Mucosa of descending colon (tissue), 3 donors: ENCODE measurements at regions not wholly inside any gene's neighbourhood (a gene's known extent, or its start where the extent isn't known, plus 50 kb on each side); places are given as distances from the start of the nearest gene placed in this dataset.
"Not testable (repeated sequence)": the region's sequence is repeated elsewhere in the genome, so short reads cannot be mapped to it uniquely, and the experiment has no call there.

Experiments
- ATAC-seq: fragments of 200-7000 bp; cut with Tn5 transposase; one replicate; pipeline ENCODE4 v1.9.1; 2020; ENCODE audit warnings: mild to moderate bottlenecking, moderate library complexity
- DNase-seq, 3 donors: peaks; one replicate each; pipeline ENCODE4 v3.0.0-alpha.2; 2020
- H3K36me3 ChIP-seq: fragments of 200-600 bp; one replicate; pipeline ENCODE4 v1.8.0; 2021; ENCODE audit warnings: low read depth, mild to moderate bottlenecking
- H3K4me1 ChIP-seq: fragments of 200-600 bp; one replicate; pipeline ENCODE4 v1.8.0; 2021; ENCODE audit warnings: low read depth, mild to moderate bottlenecking
- H3K4me3 ChIP-seq: fragments of 200-600 bp; one replicate; pipeline ENCODE4 v1.8.0; 2021; ENCODE audit warnings: mild to moderate bottlenecking
- H3K9me3 ChIP-seq: fragments of 200-600 bp; one replicate; pipeline ENCODE4 v1.8.0; 2021; ENCODE audit warnings: mild to moderate bottlenecking
- intact Hi-C, 2 donors: fragments of 100-400 bp; cut with DNase I in 1 of 2; cut with micrococcal nuclease in 1 of 2; formaldehyde crosslinking; loops; one replicate each; pipeline versions ENCODE4 v1.11.0 to v1.11.1; 2022; cut with DNase I, micrococcal nuclease
- TF ChIP-seq, protein P1 (sequence below): fragments of 200-600 bp; IDR thresholded peaks from one replicate; pipeline ENCODE4 v1.8.0; 2022; ENCODE audit warnings: antibody characterized with exemption, mild to moderate bottlenecking
- donor health status: DM: no; HTN: no; CAD: no; lungs with moderate emphysema.
- donor health status: DM: no; HTN: no; CAD: no.
- donor health status: DM: no; HTN: yes; CAD: no.

DNA sequence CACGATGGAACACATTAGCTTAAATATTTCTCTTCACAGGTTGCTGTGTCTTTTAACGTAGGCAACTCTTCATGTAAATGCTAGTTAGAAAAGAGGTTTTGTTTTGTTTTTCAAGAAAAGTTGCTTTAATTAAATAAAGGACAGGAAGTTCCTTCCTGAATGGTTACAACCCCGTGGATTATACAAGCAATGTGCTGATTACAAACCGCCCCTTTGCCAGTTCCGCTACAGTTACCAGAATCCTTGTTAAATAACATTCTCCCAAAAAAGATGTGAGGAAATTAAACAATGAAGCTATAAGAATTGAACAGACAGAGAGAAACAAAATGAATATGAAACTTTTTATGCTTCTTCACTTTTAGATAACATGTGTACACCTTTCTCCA is 75.1 kb downstream of the LYZL2 start:
- H3K36me3 ChIP-seq: no peaks in the 10 kb centered on the region
- peak; percentile 20 for ATAC-seq
- intact Hi-C loops: no loop called here
- H3K4me1 ChIP-seq: peaks cover 4% of the 10 kb centered on the region
- peak in 1 of 3 donors; percentile 27 for DNase-seq
- TF ChIP-seq, protein P1, sequence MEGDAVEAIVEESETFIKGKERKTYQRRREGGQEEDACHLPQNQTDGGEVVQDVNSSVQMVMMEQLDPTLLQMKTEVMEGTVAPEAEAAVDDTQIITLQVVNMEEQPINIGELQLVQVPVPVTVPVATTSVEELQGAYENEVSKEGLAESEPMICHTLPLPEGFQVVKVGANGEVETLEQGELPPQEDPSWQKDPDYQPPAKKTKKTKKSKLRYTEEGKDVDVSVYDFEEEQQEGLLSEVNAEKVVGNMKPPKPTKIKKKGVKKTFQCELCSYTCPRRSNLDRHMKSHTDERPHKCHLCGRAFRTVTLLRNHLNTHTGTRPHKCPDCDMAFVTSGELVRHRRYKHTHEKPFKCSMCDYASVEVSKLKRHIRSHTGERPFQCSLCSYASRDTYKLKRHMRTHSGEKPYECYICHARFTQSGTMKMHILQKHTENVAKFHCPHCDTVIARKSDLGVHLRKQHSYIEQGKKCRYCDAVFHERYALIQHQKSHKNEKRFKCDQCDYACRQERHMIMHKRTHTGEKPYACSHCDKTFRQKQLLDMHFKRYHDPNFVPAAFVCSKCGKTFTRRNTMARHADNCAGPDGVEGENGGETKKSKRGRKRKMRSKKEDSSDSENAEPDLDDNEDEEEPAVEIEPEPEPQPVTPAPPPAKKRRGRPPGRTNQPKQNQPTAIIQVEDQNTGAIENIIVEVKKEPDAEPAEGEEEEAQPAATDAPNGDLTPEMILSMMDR: no peak
- H3K9me3 ChIP-seq: no peaks in the 10 kb centered on the region
- H3K4me3 ChIP-seq: no peak overlapping the region

- Histone ChIP-seq H3K9me3 (no peaks in the 10 kb centered on the region), H3K4me3 (no peak overlapping the region), H3K36me3 (no peaks in the 10 kb centered on the region), H3K4me1 (peaks cover 4% of the 10 kb centered on the region)
- ATAC-seq: peak; percentile 98
- TF ChIP-seq, protein P1: no peak
- intact Hi-C loops: no loop called here
- DNase-seq: peak; percentile 80 to 88 (median 84)
These were observed 75.7 kb downstream of the LYZL2 start for GRCh38 chr10:30553626-30554439.

GRCh38 chr10:30553018-30553625 is 76.4 kb downstream of the LYZL2 start:
- H3K4me1 ChIP-seq: peaks cover 4% of the 10 kb centered on the region
- H3K9me3 ChIP-seq: no peaks in the 10 kb centered on the region
- TF ChIP-seq, protein P1: no peak
- H3K36me3 ChIP-seq: no peaks in the 10 kb centered on the region
- H3K4me3 ChIP-seq: no peak overlapping the region
- DNase-seq (no peak), ATAC-seq (no peak)
- intact Hi-C loops: no loop called here

DNA sequence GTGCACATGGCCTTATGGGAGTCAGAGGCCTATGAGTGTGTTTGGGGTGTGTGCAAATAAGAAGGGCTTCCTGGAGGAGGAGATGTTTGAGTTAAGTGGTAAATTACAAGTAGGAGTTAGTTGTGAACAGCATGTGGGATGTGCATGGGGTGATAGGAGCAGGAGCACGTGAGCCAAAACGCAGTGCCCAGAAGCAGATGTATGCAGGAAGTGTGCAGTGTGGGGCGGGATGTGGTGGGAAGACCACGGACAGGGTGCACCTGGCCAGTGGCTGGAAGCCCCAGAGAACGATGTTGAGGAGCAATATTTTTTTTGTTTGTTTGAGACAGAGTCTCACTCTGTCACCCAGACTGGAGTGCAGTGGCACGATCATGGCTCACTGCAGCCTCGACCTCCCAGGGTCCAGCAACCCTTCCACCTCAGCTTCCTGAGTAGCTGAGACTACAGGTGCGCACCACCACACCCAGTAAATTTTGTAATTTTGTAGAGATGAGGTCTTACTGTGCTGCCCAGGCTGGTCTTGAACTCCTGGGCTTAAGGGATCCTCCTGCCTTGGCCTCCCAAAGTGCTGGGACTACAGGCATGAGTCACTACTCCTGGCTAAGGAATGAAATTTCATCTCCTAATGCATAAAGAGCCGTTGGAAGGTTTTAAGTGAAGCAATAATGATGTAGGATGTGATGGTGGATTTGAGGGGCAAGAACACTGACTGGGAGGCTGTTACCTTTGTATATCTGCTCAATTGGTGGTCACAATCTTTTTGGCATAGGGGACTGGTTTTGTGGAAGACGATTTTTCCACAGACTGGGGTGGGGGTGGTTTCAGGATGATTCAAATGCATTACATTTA is 78.4 kb downstream of the LYZL2 start:
- intact Hi-C loops: no loop called here
- H3K4me1 ChIP-seq: peaks cover 4% of the 10 kb centered on the region
- no peaks in the 10 kb centered on the region for H3K9me3 ChIP-seq
- TF ChIP-seq, protein P1: no peak
- ATAC-seq: no peak
- H3K4me3 ChIP-seq: no peak overlapping the region
- no peak for DNase-seq
- H3K36me3 ChIP-seq: no peaks in the 10 kb centered on the region

- intact Hi-C loops, H3K36me3 ChIP-seq, H3K4me3 ChIP-seq, H3K4me1 ChIP-seq, H3K9me3 ChIP-seq, ATAC-seq, DNase-seq: not testable (repeated sequence)
These were observed 80.3 kb downstream of the LYZL2 start for GRCh38 chr10:30549134-30549687.
